Gastroesophageal sphincter (tissue), 3 donors: ENCODE measurements at regions not wholly inside any gene's neighbourhood (a gene's known extent, or its start where the extent isn't known, plus 50 kb on each side); places are given as distances from the start of the nearest gene placed in this dataset.

Source experiments
- EP300 ChIP-seq: sonication (generic); formaldehyde crosslinking; IDR thresholded peaks from one replicate; pipeline ENCODE4 v1.6.1; 2017; ENCODE audit warnings: antibody characterized with exemption, mild to moderate bottlenecking
- POLR2A ChIP-seq, 2 donors: fragments of 450-650 bp; IDR thresholded peaks; one replicate each; pipeline ENCODE4 v1.6.1; 2017; ENCODE audit warnings: antibody characterized with exemption in 2 of 2, mild to moderate bottlenecking in 2 of 2, moderate library complexity in 1 of 2
- POLR2AphosphoS5 ChIP-seq: sonication (generic); formaldehyde crosslinking; IDR thresholded peaks from one replicate; pipeline ENCODE4 v1.6.1; 2017; ENCODE audit warnings: antibody characterized with exemption
- TF ChIP-seq, protein P1 (sequence below), 4 experiments: fragments of 200-600 bp in 2 of 4; fragments of 450-650 bp in 2 of 4; sonication (generic) in 1 of 4; IDR thresholded peaks; one replicate each; pipeline ENCODE4 v1.5.1; 2017 to 2019; ENCODE audit warnings: antibody characterized with exemption in 4 of 4, mild to moderate bottlenecking in 2 of 4, moderate library complexity in 2 of 4

DNA sequence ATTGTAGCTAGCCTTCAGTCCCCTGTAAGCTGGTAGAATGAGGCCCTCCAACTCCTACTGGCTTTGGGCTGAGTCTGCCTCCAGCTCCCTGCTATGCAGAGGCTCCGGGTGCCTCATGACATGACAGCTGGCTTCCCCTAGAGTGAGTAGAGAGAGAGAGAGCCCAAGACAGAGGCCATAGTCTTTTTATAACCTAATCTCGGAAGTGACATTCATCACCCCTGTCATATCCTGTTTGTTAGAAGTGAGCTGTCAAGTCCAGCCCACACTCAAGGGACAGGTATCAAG, 53.9 kb upstream of the CTBP2 start:
- TF ChIP-seq, protein P1, sequence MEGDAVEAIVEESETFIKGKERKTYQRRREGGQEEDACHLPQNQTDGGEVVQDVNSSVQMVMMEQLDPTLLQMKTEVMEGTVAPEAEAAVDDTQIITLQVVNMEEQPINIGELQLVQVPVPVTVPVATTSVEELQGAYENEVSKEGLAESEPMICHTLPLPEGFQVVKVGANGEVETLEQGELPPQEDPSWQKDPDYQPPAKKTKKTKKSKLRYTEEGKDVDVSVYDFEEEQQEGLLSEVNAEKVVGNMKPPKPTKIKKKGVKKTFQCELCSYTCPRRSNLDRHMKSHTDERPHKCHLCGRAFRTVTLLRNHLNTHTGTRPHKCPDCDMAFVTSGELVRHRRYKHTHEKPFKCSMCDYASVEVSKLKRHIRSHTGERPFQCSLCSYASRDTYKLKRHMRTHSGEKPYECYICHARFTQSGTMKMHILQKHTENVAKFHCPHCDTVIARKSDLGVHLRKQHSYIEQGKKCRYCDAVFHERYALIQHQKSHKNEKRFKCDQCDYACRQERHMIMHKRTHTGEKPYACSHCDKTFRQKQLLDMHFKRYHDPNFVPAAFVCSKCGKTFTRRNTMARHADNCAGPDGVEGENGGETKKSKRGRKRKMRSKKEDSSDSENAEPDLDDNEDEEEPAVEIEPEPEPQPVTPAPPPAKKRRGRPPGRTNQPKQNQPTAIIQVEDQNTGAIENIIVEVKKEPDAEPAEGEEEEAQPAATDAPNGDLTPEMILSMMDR (IDR thresholded peaks at IDR 0.05), result no peak
- TF ChIP-seq POLR2A (IDR thresholded peaks at IDR 0.05) (no peak), POLR2AphosphoS5 (no peak), EP300 (no peak)
